ENCODE measurements at regions not wholly inside any gene's neighbourhood (a gene's known extent, or its start where the extent isn't known, plus 50 kb on each side); places are given as distances from the start of the nearest gene placed in this dataset.

- TF ChIP-seq MAX (IDR thresholded peaks at IDR 0.05; ENCODE audit: insufficient read depth, insufficient read length) (no peak), MYC (IDR thresholded peaks at IDR 0.05; ENCODE audit: low read depth, low read length) (no peak), POLR2AphosphoS5 (IDR thresholded peaks at IDR 0.05; ENCODE audit: insufficient read depth, low read depth, low read length) (no peak)
- H3K9me1 ChIP-seq (replicated peaks; ENCODE audit: control insufficient read depth, extremely low read depth, insufficient read depth, low read length), result no peaks in the 10 kb centered on the region
- H3K27me3 ChIP-seq (ENCODE audit: control insufficient read depth in 2 of 2, insufficient read depth in 2 of 2, low read length in 2 of 2), result no peaks in the 10 kb centered on the region
- no peak for FAIRE-seq
- intact Hi-C loops (cut with micrococcal nuclease), result no loop called here
- no peaks in the 10 kb centered on the region for H3K4me1 ChIP-seq (ENCODE audit: control insufficient read depth, extremely low read depth, insufficient read depth, low read length)
- H3K4me2 ChIP-seq (ENCODE audit: insufficient read depth, low read length), result no peak overlapping the region
- DNase-seq (ENCODE audit: low read depth, low spot score), result no peak
- H3K4me3 ChIP-seq (replicated peaks in 1 of 3; ENCODE audit: insufficient read depth in 1 of 3, low read depth in 1 of 3, low read length in 3 of 3), result no peak overlapping the region
- H2AFZ ChIP-seq (ENCODE audit: low read depth, low read length), result no peak overlapping the region
- no TSS peak for BruUV-seq (replicated peaks)
- peaks cover 6% of the 10 kb centered on the region for H3K9me3 ChIP-seq (replicated peaks; ENCODE audit: control insufficient read depth, insufficient read depth, low read length)
- CTCF ChIA-PET, result no interaction called here
- no peak overlapping the region for H3K9ac ChIP-seq (replicated peaks; ENCODE audit: extremely low read depth, insufficient read depth, low read length)
- H3K27ac ChIP-seq (ENCODE audit: insufficient read depth, low read depth, low read length), result no peak overlapping the region
- no peaks in the 10 kb centered on the region for H3K36me3 ChIP-seq (ENCODE audit: control insufficient read depth in 2 of 2, extremely low read depth in 1 of 2, insufficient read depth in 2 of 2, low read length in 2 of 2)
- dilution Hi-C loops (cut with MboI; ENCODE audit: extremely low pct_ligation_motif_present, low sequenced_read_pairs), result no loop called here
- POLR2A ChIA-PET, result no interaction called here
- H3K79me2 ChIP-seq (ENCODE audit: control insufficient read depth, insufficient read depth, low read length), result no peaks in the 10 kb centered on the region
- no peaks in the 10 kb centered on the region for H4K20me1 ChIP-seq (replicated peaks; ENCODE audit: control insufficient read depth, extremely low read depth, insufficient read depth, low read length)
These were observed 398.4 kb downstream of the PRDM2 start for GRCh38 chr1:14098294-14098913.

- CTCF ChIA-PET, result no interaction called here
- no TSS peak for BruUV-seq (replicated peaks)
These were observed 400.5 kb downstream of the PRDM2 start for GRCh38 chr1:14100444-14100843.

More at GRCh38 chr1:14100444-14100843, 400.5 kb downstream of the PRDM2 start:
- POLR2A ChIA-PET, result no interaction called here
- no peaks in the 10 kb centered on the region for H3K9me1 ChIP-seq (replicated peaks; ENCODE audit: control insufficient read depth, extremely low read depth, insufficient read depth, low read length)
- H3K4me1 ChIP-seq (ENCODE audit: control insufficient read depth, extremely low read depth, insufficient read depth, low read length), result no peaks in the 10 kb centered on the region
- no peaks in the 10 kb centered on the region for H3K79me2 ChIP-seq (ENCODE audit: control insufficient read depth, insufficient read depth, low read length)
- H3K9me3 ChIP-seq (replicated peaks; ENCODE audit: control insufficient read depth, insufficient read depth, low read length), result peaks cover 5% of the 10 kb centered on the region
- no peak for TF ChIP-seq EZH2 (IDR thresholded peaks at IDR 0.05; ENCODE audit: borderline replicate concordance, low read depth, low read length, severe bottlenecking)
- no peak for TF ChIP-seq MYC (IDR thresholded peaks at IDR 0.05; ENCODE audit: low read depth, low read length)
- TF ChIP-seq POLR2A (IDR thresholded peaks at IDR 0.05; ENCODE audit: low read depth, low read length), result no peak
- TF ChIP-seq FOS (IDR thresholded peaks at IDR 0.05; ENCODE audit: borderline replicate concordance, insufficient read depth, low read length), result no peak
- no peak for TF ChIP-seq MAX (IDR thresholded peaks at IDR 0.05; ENCODE audit: insufficient read depth, insufficient read length)
- no peak for TF ChIP-seq POLR2AphosphoS5 (IDR thresholded peaks at IDR 0.05; ENCODE audit: insufficient read depth, low read depth, low read length)
- TF ChIP-seq CTCF (IDR thresholded peaks at IDR 0.05; ENCODE audit: extremely low read depth in 1 of 2, insufficient read depth in 1 of 2, low read depth in 1 of 2, low read length in 2 of 2), result no peak
- TF ChIP-seq GATA2 (IDR thresholded peaks at IDR 0.05; ENCODE audit: insufficient read depth, insufficient read length, low read depth, low read length), result no peak
- no peak for TF ChIP-seq JUN (IDR thresholded peaks at IDR 0.05; ENCODE audit: borderline replicate concordance, insufficient read depth, insufficient read length, low read depth)
- intact Hi-C loops (cut with micrococcal nuclease) (no loop called here), dilution Hi-C loops (cut with MboI; ENCODE audit: extremely low pct_ligation_motif_present, low sequenced_read_pairs) (no loop called here)
- no peak overlapping the region for H3K4me3 ChIP-seq (replicated peaks in 1 of 3; ENCODE audit: insufficient read depth in 1 of 3, low read depth in 1 of 3, low read length in 3 of 3)
- no peak overlapping the region for H3K4me2 ChIP-seq (ENCODE audit: insufficient read depth, low read length)
- no peak for DNase-seq (ENCODE audit: low read depth, low spot score)
- H2AFZ ChIP-seq (ENCODE audit: low read depth, low read length), result no peak overlapping the region
- no peaks in the 10 kb centered on the region for H3K27me3 ChIP-seq (ENCODE audit: control insufficient read depth in 2 of 2, insufficient read depth in 2 of 2, low read length in 2 of 2)
- FAIRE-seq, result no peak
- no peak overlapping the region for H3K9ac ChIP-seq (replicated peaks; ENCODE audit: extremely low read depth, insufficient read depth, low read length)
- no peaks in the 10 kb centered on the region for H3K36me3 ChIP-seq (ENCODE audit: control insufficient read depth in 2 of 2, extremely low read depth in 1 of 2, insufficient read depth in 2 of 2, low read length in 2 of 2)
- H3K27ac ChIP-seq (ENCODE audit: insufficient read depth, low read depth, low read length), result no peak overlapping the region
- H4K20me1 ChIP-seq (replicated peaks; ENCODE audit: control insufficient read depth, extremely low read depth, insufficient read depth, low read length), result no peaks in the 10 kb centered on the region
